Neural progenitor cell (in vitro differentiated cells): ENCODE measurements at regions not wholly inside any gene's neighbourhood (a gene's known extent, or its start where the extent isn't known, plus 50 kb on each side); places are given as distances from the start of the nearest gene placed in this dataset.

Source experiments
- CTCF ChIP-seq: fragments of 200-600 bp; sonication (generic); IDR thresholded peaks from 2 replicates; pipeline ENCODE4 v1.5.1; 2017; ENCODE audit warnings: antibody characterized with exemption, mild to moderate bottlenecking
- EZH2 ChIP-seq: fragments of 200-600 bp; sonication (generic); IDR thresholded peaks from 2 replicates; pipeline ENCODE4 v1.6.1; 2017; ENCODE audit warnings: antibody characterized with exemption, mild to moderate bottlenecking, moderate library complexity
- EZH2phosphoT487 ChIP-seq: fragments of 200-600 bp; sonication (generic); IDR thresholded peaks from 2 replicates; pipeline ENCODE4 v1.6.1; 2017; ENCODE audit warnings: antibody characterized with exemption

GRCh38 chr7:17046666-17047065 lies 164.9 kb upstream of the AGR3 start:
- TF ChIP-seq CTCF (no peak), EZH2phosphoT487 (no peak), EZH2 (no peak)
